Hepatocyte (in vitro differentiated cells): ENCODE measurements at regions not wholly inside any gene's neighbourhood (a gene's known extent, or its start where the extent isn't known, plus 50 kb on each side); places are given as distances from the start of the nearest gene placed in this dataset.

Experiments used
- DNase-seq: peaks from one replicate; pipeline ENCODE4 v3.0.0-alpha.2; 2016; ENCODE audit warnings: low spot score
- H2AFZ ChIP-seq: fragments of 200-600 bp; sonication (generic); 2 replicates; pipeline ENCODE4 v1.6.0; 2016; ENCODE audit warnings: antibody characterized with exemption, mild to moderate bottlenecking
- H3K27ac ChIP-seq: fragments of 200-600 bp; sonication (generic); 2 replicates; pipeline ENCODE4 v1.5.1; 2016; ENCODE audit warnings: mild to moderate bottlenecking
- H3K27me3 ChIP-seq: fragments of 200-600 bp; sonication (generic); 2 replicates; pipeline ENCODE4 v1.6.1; 2016
- H3K36me3 ChIP-seq: fragments of 200-600 bp; sonication (generic); replicated peaks from 2 replicates; pipeline ENCODE4 v1.5.1; 2016; ENCODE audit warnings: low read depth; ENCODE audit not compliant: insufficient read depth
- H3K4me1 ChIP-seq: fragments of 200-600 bp; sonication (generic); 2 replicates; pipeline ENCODE4 v1.5.1; 2016; ENCODE audit warnings: mild to moderate bottlenecking, moderate library complexity; ENCODE audit not compliant: insufficient read depth
- H3K4me2 ChIP-seq: fragments of 200-600 bp; sonication (generic); 2 replicates; pipeline ENCODE4 v1.6.0; 2016
- H3K4me3 ChIP-seq: fragments of 200-600 bp; sonication (generic); 2 replicates; pipeline ENCODE4 v1.5.1; 2016; ENCODE audit warnings: mild to moderate bottlenecking
- H3K79me2 ChIP-seq: fragments of 200-600 bp; sonication (generic); 2 replicates; pipeline ENCODE4 v1.6.0; 2017; ENCODE audit warnings: mild to moderate bottlenecking
- H3K9me2 ChIP-seq: fragments of 200-600 bp; sonication (generic); replicated peaks from 2 replicates; pipeline ENCODE4 v1.6.0; 2017; ENCODE audit warnings: mild to moderate bottlenecking; ENCODE audit not compliant: insufficient read depth
- H3K9me3 ChIP-seq: fragments of 200-600 bp; sonication (generic); 2 replicates; pipeline ENCODE4 v1.5.1; 2016; ENCODE audit warnings: low read depth, mild to moderate bottlenecking
- H4K20me1 ChIP-seq: fragments of 200-600 bp; sonication (generic); 2 replicates; pipeline ENCODE4 v1.6.0; 2016; ENCODE audit warnings: mild to moderate bottlenecking; ENCODE audit not compliant: insufficient read depth, poor library complexity, severe bottlenecking
- CTCF ChIP-seq: fragments of 200-600 bp; sonication (generic); IDR thresholded peaks from 2 replicates; pipeline ENCODE4 v1.5.1; 2016; ENCODE audit warnings: antibody characterized with exemption, mild to moderate bottlenecking; ENCODE audit not compliant: poor library complexity
- EZH2 ChIP-seq: fragments of 200-600 bp; sonication (generic); IDR thresholded peaks from 2 replicates; pipeline ENCODE4 v1.6.1; 2016; ENCODE audit warnings: antibody characterized with exemption, mild to moderate bottlenecking, borderline replicate concordance
- EZH2phosphoT487 ChIP-seq: fragments of 200-600 bp; sonication (generic); IDR thresholded peaks from one replicate; pipeline ENCODE4 v1.6.1; 2018; ENCODE audit warnings: antibody characterized with exemption, mild to moderate bottlenecking, low read depth, moderate library complexity; ENCODE audit not compliant: unreplicated experiment, severe bottlenecking
- WGBS: methylation state at CpG from one replicate; pipeline ENCODE4 v1.1.6; 2016; ENCODE audit warnings: low lambda C conversion rate; ENCODE audit errors: missing lambda C conversion rate; 5-methylcytosine and 5-hydroxymethylcytosine counted together

GRCh38 chr1:47579809-47580208 is 142.0 kb downstream of the FOXD2 start:
- no peak for DNase-seq
- no peaks in the 10 kb centered on the region for H4K20me1 ChIP-seq
- H3K4me1 ChIP-seq = peaks cover 20% of the 10 kb centered on the region
- H3K27me3 ChIP-seq = peaks cover 16% of the 10 kb centered on the region
- no peak overlapping the region for H3K4me3 ChIP-seq
- H3K4me2 ChIP-seq = no peak overlapping the region
- no peak for TF ChIP-seq EZH2
- TF ChIP-seq CTCF = no peak
- no peak for TF ChIP-seq EZH2phosphoT487
- no peaks in the 10 kb centered on the region for H3K9me3 ChIP-seq
- no peak overlapping the region for H2AFZ ChIP-seq
- H3K9me2 ChIP-seq = no peaks in the 10 kb centered on the region
- no peaks in the 10 kb centered on the region for H3K79me2 ChIP-seq
- WGBS = 98% methylated on average over 2 of the region's 2 CpGs
- peak overlapping the region; percentile 87 for H3K27ac ChIP-seq
- H3K36me3 ChIP-seq = no peaks in the 10 kb centered on the region

- H3K4me1 ChIP-seq = peaks cover 18% of the 10 kb centered on the region
- no peak for TF ChIP-seq CTCF
- TF ChIP-seq EZH2phosphoT487 = no peak
- no peak for TF ChIP-seq EZH2
- H3K27ac ChIP-seq = peak overlapping the region; percentile 20
- peaks cover 16% of the 10 kb centered on the region for H3K27me3 ChIP-seq
- no peaks in the 10 kb centered on the region for H3K9me3 ChIP-seq
- no peaks in the 10 kb centered on the region for H3K9me2 ChIP-seq
- no peak overlapping the region for H3K4me3 ChIP-seq
- DNase-seq = no peak
- H2AFZ ChIP-seq = no peak overlapping the region
- no peaks in the 10 kb centered on the region for H4K20me1 ChIP-seq
- H3K79me2 ChIP-seq = no peaks in the 10 kb centered on the region
- H3K4me2 ChIP-seq = no peak overlapping the region
- H3K36me3 ChIP-seq = no peaks in the 10 kb centered on the region
- 84% methylated on average over 11 of the region's 11 CpGs for WGBS
These were observed 142.7 kb downstream of the FOXD2 start for GRCh38 chr1:47580451-47580995.

- no peak overlapping the region for H2AFZ ChIP-seq
- no peak for TF ChIP-seq EZH2phosphoT487
- no peaks in the 10 kb centered on the region for H3K9me2 ChIP-seq
- no peaks in the 10 kb centered on the region for H3K9me3 ChIP-seq
- H3K4me3 ChIP-seq = no peak overlapping the region
- H3K4me2 ChIP-seq = no peak overlapping the region
- no peak overlapping the region for H3K27ac ChIP-seq
- 71% methylated on average over 8 of the region's 8 CpGs for WGBS
- H3K27me3 ChIP-seq = peaks cover 23% of the 10 kb centered on the region
- H3K36me3 ChIP-seq = no peaks in the 10 kb centered on the region
- peaks cover 12% of the 10 kb centered on the region for H3K4me1 ChIP-seq
- DNase-seq = no peak
- H4K20me1 ChIP-seq = no peaks in the 10 kb centered on the region
- no peaks in the 10 kb centered on the region for H3K79me2 ChIP-seq
These were observed 145.2 kb downstream of the FOXD2 start for GRCh38 chr1:47582891-47583608.

GRCh38 chr1:47584249-47584648 is 146.4 kb downstream of the FOXD2 start:
- H4K20me1 ChIP-seq = no peaks in the 10 kb centered on the region
- no peaks in the 10 kb centered on the region for H3K9me2 ChIP-seq
- no peak overlapping the region for H3K27ac ChIP-seq
- H3K4me3 ChIP-seq = no peak overlapping the region
- H3K9me3 ChIP-seq = no peaks in the 10 kb centered on the region
- TF ChIP-seq CTCF = no peak
- TF ChIP-seq EZH2phosphoT487 = no peak
- peaks cover 26% of the 10 kb centered on the region for H3K27me3 ChIP-seq
- DNase-seq = no peak
- no peak overlapping the region for H3K4me2 ChIP-seq
- no peak overlapping the region for H2AFZ ChIP-seq
- WGBS = 90% methylated on average over 1 of the region's 1 CpG
- peaks cover 4% of the 10 kb centered on the region for H3K4me1 ChIP-seq
- H3K79me2 ChIP-seq = no peaks in the 10 kb centered on the region
- H3K36me3 ChIP-seq = no peaks in the 10 kb centered on the region
